GM12892 (cell line): ENCODE measurements at regions not wholly inside any gene's neighbourhood (a gene's known extent, or its start where the extent isn't known, plus 50 kb on each side); places are given as distances from the start of the nearest gene placed in this dataset.

Source experiments
- POLR2A ChIP-seq: IDR thresholded peaks from 2 replicates; pipeline ENCODE4 v1.6.1; 2011; ENCODE audit warnings: low read depth, low read length, control low read depth
- POLR2AphosphoS5 ChIP-seq: IDR thresholded peaks from 2 replicates; pipeline ENCODE4 v1.6.1; 2011; ENCODE audit warnings: low read depth, low read length, control low read depth
- TAF1 ChIP-seq: IDR thresholded peaks from 2 replicates; pipeline ENCODE4 v1.6.1; 2011; ENCODE audit warnings: low read depth, mild to moderate bottlenecking, control low read depth, low read length, borderline replicate concordance

GRCh38 chr7:132646052-132646451 is 69.8 kb upstream of the PLXNA4 start:
- TF ChIP-seq POLR2A, result no peak
- TF ChIP-seq TAF1, result no peak
- TF ChIP-seq POLR2AphosphoS5, result no peak
